Loucy (cell line): ENCODE measurements at regions not wholly inside any gene's neighbourhood (a gene's known extent, or its start where the extent isn't known, plus 50 kb on each side); places are given as distances from the start of the nearest gene placed in this dataset.

Experiments used
- CTCF ChIP-seq: fragments of 200-600 bp; sonication (generic); conservative IDR thresholded peaks from 2 replicates; pipeline ENCODE4 v1.5.1; 2014; ENCODE audit warnings: mild to moderate bottlenecking, antibody characterized with exemption, low read length
- EZH2phosphoT487 ChIP-seq: fragments of 200-600 bp; IDR thresholded peaks from 2 replicates; pipeline ENCODE4 v1.6.1; 2018; ENCODE audit warnings: antibody characterized with exemption, mild to moderate bottlenecking, moderate library complexity, borderline replicate concordance

- no peak for TF ChIP-seq CTCF
- no peak for TF ChIP-seq EZH2phosphoT487
These were observed 230.9 kb upstream of the ZSWIM2 start for GRCh38 chr2:187079901-187080300.
